HL-60 (cell line): ENCODE measurements at regions not wholly inside any gene's neighbourhood (a gene's known extent, or its start where the extent isn't known, plus 50 kb on each side); places are given as distances from the start of the nearest gene placed in this dataset.

Experiments used
- POLR2AphosphoS5 ChIP-seq: IDR thresholded peaks from 2 replicates; pipeline ENCODE4 v1.6.1; 2012; ENCODE audit warnings: low read depth
- SPI1 ChIP-seq: IDR thresholded peaks from 2 replicates; pipeline ENCODE4 v1.6.1; 2012; ENCODE audit warnings: low read depth, mild to moderate bottlenecking, borderline replicate concordance
- TF ChIP-seq, protein P1 (sequence below): IDR thresholded peaks from one replicate; pipeline ENCODE4 v1.5.1; 2011; ENCODE audit warnings: low read length, control low read depth, inconsistent platforms; ENCODE audit not compliant: insufficient read depth
- TF ChIP-seq, protein P2 (sequence below): IDR thresholded peaks from 2 replicates; pipeline ENCODE4 v1.6.1; 2012; ENCODE audit warnings: low read depth; ENCODE audit not compliant: insufficient replicate concordance

DNA sequence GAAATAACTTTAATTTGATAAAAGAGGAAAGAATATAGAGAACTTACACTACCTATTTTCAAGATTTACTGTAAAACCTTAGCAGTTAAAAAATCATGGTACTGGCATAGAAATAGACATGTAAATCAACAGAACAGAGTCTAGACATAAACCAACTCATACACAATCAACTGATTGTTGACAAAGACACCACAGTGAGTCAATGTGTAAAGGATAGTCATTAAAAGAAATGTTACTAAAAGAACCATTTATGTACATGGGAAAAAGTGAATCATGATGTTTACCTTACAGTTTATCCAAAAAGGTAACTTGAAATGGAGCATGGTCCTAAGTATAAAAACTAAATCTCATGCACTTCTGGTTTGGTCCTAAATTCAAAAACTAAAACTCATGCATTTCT, 847.4 kb downstream of the IGSF11 start:
- TF ChIP-seq, protein P1, sequence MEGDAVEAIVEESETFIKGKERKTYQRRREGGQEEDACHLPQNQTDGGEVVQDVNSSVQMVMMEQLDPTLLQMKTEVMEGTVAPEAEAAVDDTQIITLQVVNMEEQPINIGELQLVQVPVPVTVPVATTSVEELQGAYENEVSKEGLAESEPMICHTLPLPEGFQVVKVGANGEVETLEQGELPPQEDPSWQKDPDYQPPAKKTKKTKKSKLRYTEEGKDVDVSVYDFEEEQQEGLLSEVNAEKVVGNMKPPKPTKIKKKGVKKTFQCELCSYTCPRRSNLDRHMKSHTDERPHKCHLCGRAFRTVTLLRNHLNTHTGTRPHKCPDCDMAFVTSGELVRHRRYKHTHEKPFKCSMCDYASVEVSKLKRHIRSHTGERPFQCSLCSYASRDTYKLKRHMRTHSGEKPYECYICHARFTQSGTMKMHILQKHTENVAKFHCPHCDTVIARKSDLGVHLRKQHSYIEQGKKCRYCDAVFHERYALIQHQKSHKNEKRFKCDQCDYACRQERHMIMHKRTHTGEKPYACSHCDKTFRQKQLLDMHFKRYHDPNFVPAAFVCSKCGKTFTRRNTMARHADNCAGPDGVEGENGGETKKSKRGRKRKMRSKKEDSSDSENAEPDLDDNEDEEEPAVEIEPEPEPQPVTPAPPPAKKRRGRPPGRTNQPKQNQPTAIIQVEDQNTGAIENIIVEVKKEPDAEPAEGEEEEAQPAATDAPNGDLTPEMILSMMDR: no peak
- TF ChIP-seq SPI1 (no peak), POLR2AphosphoS5 (no peak)
- TF ChIP-seq, protein P2, sequence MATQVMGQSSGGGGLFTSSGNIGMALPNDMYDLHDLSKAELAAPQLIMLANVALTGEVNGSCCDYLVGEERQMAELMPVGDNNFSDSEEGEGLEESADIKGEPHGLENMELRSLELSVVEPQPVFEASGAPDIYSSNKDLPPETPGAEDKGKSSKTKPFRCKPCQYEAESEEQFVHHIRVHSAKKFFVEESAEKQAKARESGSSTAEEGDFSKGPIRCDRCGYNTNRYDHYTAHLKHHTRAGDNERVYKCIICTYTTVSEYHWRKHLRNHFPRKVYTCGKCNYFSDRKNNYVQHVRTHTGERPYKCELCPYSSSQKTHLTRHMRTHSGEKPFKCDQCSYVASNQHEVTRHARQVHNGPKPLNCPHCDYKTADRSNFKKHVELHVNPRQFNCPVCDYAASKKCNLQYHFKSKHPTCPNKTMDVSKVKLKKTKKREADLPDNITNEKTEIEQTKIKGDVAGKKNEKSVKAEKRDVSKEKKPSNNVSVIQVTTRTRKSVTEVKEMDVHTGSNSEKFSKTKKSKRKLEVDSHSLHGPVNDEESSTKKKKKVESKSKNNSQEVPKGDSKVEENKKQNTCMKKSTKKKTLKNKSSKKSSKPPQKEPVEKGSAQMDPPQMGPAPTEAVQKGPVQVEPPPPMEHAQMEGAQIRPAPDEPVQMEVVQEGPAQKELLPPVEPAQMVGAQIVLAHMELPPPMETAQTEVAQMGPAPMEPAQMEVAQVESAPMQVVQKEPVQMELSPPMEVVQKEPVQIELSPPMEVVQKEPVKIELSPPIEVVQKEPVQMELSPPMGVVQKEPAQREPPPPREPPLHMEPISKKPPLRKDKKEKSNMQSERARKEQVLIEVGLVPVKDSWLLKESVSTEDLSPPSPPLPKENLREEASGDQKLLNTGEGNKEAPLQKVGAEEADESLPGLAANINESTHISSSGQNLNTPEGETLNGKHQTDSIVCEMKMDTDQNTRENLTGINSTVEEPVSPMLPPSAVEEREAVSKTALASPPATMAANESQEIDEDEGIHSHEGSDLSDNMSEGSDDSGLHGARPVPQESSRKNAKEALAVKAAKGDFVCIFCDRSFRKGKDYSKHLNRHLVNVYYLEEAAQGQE: no peak
